HG03520 (cell line): ENCODE measurements at regions not wholly inside any gene's neighbourhood (a gene's known extent, or its start where the extent isn't known, plus 50 kb on each side); places are given as distances from the start of the nearest gene placed in this dataset.

ENCODE experiments used
- ATAC-seq: cut with Tn5 transposase; IDR thresholded peaks from one replicate; pipeline ENCODE4 v1.9.1; 2021; ENCODE audit warnings: mild to moderate bottlenecking, moderate library complexity; ENCODE audit not compliant: unreplicated experiment

- no peak for ATAC-seq
Observed at GRCh38 chr2:74735009-74735408, 81.0 kb downstream of the SEMA4F start.

- ATAC-seq: no peak
Observed at GRCh38 chr2:74735564-74735963, 81.5 kb downstream of the SEMA4F start.

- no peak for ATAC-seq
Observed at GRCh38 chr2:74736589-74736988, 82.5 kb downstream of the SEMA4F start.

- ATAC-seq: no peak
Observed at GRCh38 chr2:74738586-74738985, 84.5 kb downstream of the SEMA4F start.

- no peak for ATAC-seq
Observed at GRCh38 chr2:74739129-74739528, 85.1 kb downstream of the SEMA4F start.

GRCh38 chr2:74739733-74740241 is 85.7 kb downstream of the SEMA4F start:
- ATAC-seq: no peak

GRCh38 chr2:74740395-74740740 is 86.3 kb downstream of the SEMA4F start:
- no peak for ATAC-seq

GRCh38 chr2:74740741-74741431 is 86.8 kb downstream of the SEMA4F start:
- no peak for ATAC-seq

- ATAC-seq: no peak
Observed at GRCh38 chr2:74741629-74742028, 87.6 kb downstream of the SEMA4F start.

- no peak for ATAC-seq
Observed at GRCh38 chr2:74742471-74742870, 88.4 kb downstream of the SEMA4F start.

GRCh38 chr2:74743039-74743438 is 89.0 kb downstream of the SEMA4F start:
- no peak for ATAC-seq

- no peak for ATAC-seq
Observed at GRCh38 chr2:74743778-74744177, 89.7 kb downstream of the SEMA4F start.

GRCh38 chr2:74744731-74745515 is 89.0 kb upstream of the HK2 start:
- ATAC-seq: no peak

- no peak for ATAC-seq
Observed at GRCh38 chr2:74745766-74746165, 88.2 kb upstream of the HK2 start.

GRCh38 chr2:74746480-74746879 is 87.4 kb upstream of the HK2 start:
- ATAC-seq: no peak

GRCh38 chr2:74747411-74748080 is 86.4 kb upstream of the HK2 start:
- ATAC-seq: no peak

GRCh38 chr2:74748665-74749064 is 85.3 kb upstream of the HK2 start:
- no peak for ATAC-seq

GRCh38 chr2:74749432-74749831 is 84.5 kb upstream of the HK2 start:
- no peak for ATAC-seq

GRCh38 chr2:74751981-74752851 is 81.7 kb upstream of the HK2 start:
- ATAC-seq: no peak

GRCh38 chr2:74755386-74755785 is 78.5 kb upstream of the HK2 start:
- no peak for ATAC-seq

- ATAC-seq: no peak
Observed at GRCh38 chr2:74756356-74756890, 77.5 kb upstream of the HK2 start.
